Thyroid gland (tissue), 4 donors: ENCODE measurements at regions not wholly inside any gene's neighbourhood (a gene's known extent, or its start where the extent isn't known, plus 50 kb on each side); places are given as distances from the start of the nearest gene placed in this dataset.
"Not testable (repeated sequence)": the region's sequence is repeated elsewhere in the genome, so short reads cannot be mapped to it uniquely, and the experiment has no call there.

Experiments
- DNase-seq, 2 donors: peaks; one replicate each; pipeline ENCODE4 v3.0.0-alpha.2; 2019
- H3K27ac ChIP-seq, 3 donors: fragments of 200-600 bp; sonication (generic); 1 replicate in 2 of 3; 2 replicates in 1 of 3; pipeline ENCODE4 v1.5.1; 2016 to 2019; ENCODE audit warnings: mild to moderate bottlenecking in 1 of 3, moderate library complexity in 1 of 3
- H3K27me3 ChIP-seq: fragments of 200-600 bp; sonication (generic); one replicate; pipeline ENCODE4 v1.5.1; 2019
- H3K36me3 ChIP-seq, 2 donors: fragments of 200-600 bp; sonication (generic); one replicate each; pipeline ENCODE4 v1.5.1; 2016 to 2019
- H3K4me1 ChIP-seq, 2 donors: fragments of 200-600 bp; sonication (generic); one replicate each; pipeline ENCODE4 v1.5.1; 2017 to 2019
- H3K4me3 ChIP-seq, 3 donors: fragments of 200-600 bp; sonication (generic); replicated peaks in 1 of 3; 1 replicate in 2 of 3; 2 replicates in 1 of 3; pipeline ENCODE4 v1.5.1; 2016; ENCODE audit warnings: mild to moderate bottlenecking in 1 of 3
- H3K9me3 ChIP-seq: fragments of 200-600 bp; sonication (generic); one replicate; pipeline ENCODE4 v1.5.1; 2017
- POLR2A ChIP-seq, 2 donors: fragments of 450-650 bp; IDR thresholded peaks; one replicate each; pipeline ENCODE4 v1.6.1; 2017; ENCODE audit warnings: antibody characterized with exemption in 2 of 2, mild to moderate bottlenecking in 2 of 2, moderate library complexity in 1 of 2
- WGBS, 2 donors: methylation state at CpG; one replicate each; pipeline ENCODE4 v1.1.5; 2017; 5-methylcytosine and 5-hydroxymethylcytosine counted together
- intact Hi-C: fragments of 100-400 bp; cut with DNase I; formaldehyde crosslinking; loops from one replicate; pipeline ENCODE4 v1.15.1; 2023
- TF ChIP-seq, protein P1 (sequence below), 6 experiments: fragments of 200-600 bp in 3 of 6; fragments of 450-650 bp in 3 of 6; sonication (generic) in 3 of 6; IDR thresholded peaks; one replicate each; pipeline ENCODE4 v1.5.1; 2016 to 2019; ENCODE audit warnings: antibody characterized with exemption in 6 of 6, mild to moderate bottlenecking in 2 of 6, inconsistent platforms in 1 of 6, moderate library complexity in 1 of 6

DNA sequence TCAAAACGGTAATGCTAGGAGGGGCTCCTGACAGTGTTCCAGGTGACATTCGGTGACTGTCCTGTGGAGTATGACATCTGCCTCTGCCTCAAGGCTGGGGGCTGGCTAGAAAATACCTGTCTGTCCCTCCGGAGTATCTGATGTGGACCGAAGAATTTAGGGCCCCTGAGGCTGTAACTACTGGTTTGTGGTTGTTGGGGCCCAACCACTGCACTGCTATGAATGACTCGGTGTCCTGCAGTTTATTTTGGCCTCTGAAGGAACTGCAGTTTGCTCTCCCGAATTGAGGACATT is 198.9 kb upstream of the CAND1 start:
- DNase-seq: no peak
- H3K4me1 ChIP-seq: peaks cover 8 to 10% of the 10 kb centered on the region in 2 donors
- TF ChIP-seq, protein P1, sequence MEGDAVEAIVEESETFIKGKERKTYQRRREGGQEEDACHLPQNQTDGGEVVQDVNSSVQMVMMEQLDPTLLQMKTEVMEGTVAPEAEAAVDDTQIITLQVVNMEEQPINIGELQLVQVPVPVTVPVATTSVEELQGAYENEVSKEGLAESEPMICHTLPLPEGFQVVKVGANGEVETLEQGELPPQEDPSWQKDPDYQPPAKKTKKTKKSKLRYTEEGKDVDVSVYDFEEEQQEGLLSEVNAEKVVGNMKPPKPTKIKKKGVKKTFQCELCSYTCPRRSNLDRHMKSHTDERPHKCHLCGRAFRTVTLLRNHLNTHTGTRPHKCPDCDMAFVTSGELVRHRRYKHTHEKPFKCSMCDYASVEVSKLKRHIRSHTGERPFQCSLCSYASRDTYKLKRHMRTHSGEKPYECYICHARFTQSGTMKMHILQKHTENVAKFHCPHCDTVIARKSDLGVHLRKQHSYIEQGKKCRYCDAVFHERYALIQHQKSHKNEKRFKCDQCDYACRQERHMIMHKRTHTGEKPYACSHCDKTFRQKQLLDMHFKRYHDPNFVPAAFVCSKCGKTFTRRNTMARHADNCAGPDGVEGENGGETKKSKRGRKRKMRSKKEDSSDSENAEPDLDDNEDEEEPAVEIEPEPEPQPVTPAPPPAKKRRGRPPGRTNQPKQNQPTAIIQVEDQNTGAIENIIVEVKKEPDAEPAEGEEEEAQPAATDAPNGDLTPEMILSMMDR (IDR thresholded peaks at IDR 0.05): no peak
- TF ChIP-seq POLR2A (IDR thresholded peaks at IDR 0.05): no peak
- 71 to 80% methylated on average over 6 of the region's 6 CpGs for WGBS, 2 donors
- H3K9me3 ChIP-seq: no peaks in the 10 kb centered on the region
- no peaks in the 10 kb centered on the region for H3K36me3 ChIP-seq
- peak overlapping the region in 1 of 3 donors; percentile 81 for H3K27ac ChIP-seq
- H3K27me3 ChIP-seq: no peaks in the 10 kb centered on the region
- H3K4me3 ChIP-seq: no peak overlapping the region
- intact Hi-C loops: no loop called here

DNA sequence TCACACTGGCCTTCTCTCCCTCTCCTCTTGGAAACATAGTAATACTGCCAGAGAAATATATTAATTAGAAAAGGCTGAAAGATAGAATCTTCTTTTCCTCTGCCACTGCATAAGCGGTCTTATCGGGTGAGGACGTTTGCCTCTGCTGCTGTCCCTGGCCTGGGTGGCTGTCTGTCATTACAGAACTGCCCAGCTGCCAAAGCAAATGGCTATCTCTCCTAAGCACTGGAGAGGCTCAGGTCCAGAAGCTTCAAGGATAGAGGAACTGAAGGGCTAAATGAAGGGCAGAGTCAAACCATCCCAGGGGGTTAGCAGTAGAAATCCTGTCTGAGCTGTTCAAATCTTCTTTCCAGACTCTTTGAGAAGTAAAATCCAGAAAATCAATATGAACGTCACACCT is 198.6 kb upstream of the CAND1 start:
- Histone ChIP-seq H3K4me1 (peaks cover 8 to 10% of the 10 kb centered on the region in 2 donors), H3K36me3 (no peaks in the 10 kb centered on the region), H3K27me3 (no peaks in the 10 kb centered on the region), H3K27ac (peak overlapping the region in 1 of 3 donors; percentile 81), H3K4me3 (no peak overlapping the region), H3K9me3 (no peaks in the 10 kb centered on the region)
- TF ChIP-seq, protein P1 (IDR thresholded peaks at IDR 0.05): no peak
- TF ChIP-seq POLR2A (IDR thresholded peaks at IDR 0.05): no peak
- 73 to 86% methylated on average over 4 of the region's 4 CpGs for WGBS, 2 donors
- no peak for DNase-seq
- intact Hi-C loops: no loop called here

DNA sequence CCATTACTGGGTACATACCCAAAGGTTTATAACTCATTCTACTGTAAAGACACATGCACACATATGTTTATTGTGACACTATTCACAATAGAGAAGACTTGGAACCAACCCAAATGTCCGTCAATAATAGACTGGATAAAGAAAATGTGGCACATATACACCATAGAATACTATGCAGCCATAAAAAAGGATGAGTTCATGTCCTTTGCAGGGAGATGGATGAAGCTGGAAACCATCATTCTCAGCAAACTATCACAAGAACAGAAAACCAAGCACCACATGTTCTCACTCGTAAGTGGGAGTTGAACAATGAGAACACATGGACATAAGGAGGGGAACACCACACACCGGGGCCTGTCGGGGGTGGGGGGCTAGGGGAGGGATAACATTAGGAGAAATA is 196.9 kb upstream of the CAND1 start:
- H3K36me3 ChIP-seq, H3K4me3 ChIP-seq, DNase-seq, H3K27me3 ChIP-seq, H3K27ac ChIP-seq, intact Hi-C loops, H3K4me1 ChIP-seq, H3K9me3 ChIP-seq: not testable (repeated sequence)
- WGBS, 2 donors: 96 to 99% methylated on average over 4 of the region's 4 CpGs

DNA sequence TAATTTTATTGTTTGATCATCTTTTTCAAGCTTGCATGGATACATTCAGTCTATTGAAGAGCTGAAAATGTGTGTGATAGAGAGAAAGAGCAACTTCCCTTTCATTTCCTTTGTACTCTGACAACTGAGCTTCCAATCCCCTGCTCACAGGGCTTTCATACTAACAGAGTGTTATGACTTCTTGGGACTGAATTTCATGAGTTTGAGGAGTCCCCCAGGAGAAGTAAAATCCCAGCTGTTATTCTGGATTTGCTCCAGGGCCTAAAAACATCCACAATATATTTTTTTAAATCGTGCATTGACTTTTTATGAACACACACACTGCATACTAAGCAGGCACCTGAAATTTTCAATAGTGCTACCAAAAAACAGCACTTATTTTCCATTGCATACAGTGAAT is 195.8 kb upstream of the CAND1 start:
- Histone ChIP-seq H3K36me3 (no peaks in the 10 kb centered on the region), H3K27me3 (no peaks in the 10 kb centered on the region), H3K9me3 (no peaks in the 10 kb centered on the region), H3K4me3 (no peak overlapping the region), H3K27ac (no peak overlapping the region), H3K4me1 (peaks cover 0 to 1% of the 10 kb centered on the region in 2 donors)
- TF ChIP-seq POLR2A (IDR thresholded peaks at IDR 0.05): no peak
- TF ChIP-seq, protein P1 (IDR thresholded peaks at IDR 0.05): no peak
- WGBS, 2 donors: 64 to 67% methylated on average over 1 of the region's 1 CpG
- intact Hi-C loops: no loop called here
- no peak for DNase-seq

DNA sequence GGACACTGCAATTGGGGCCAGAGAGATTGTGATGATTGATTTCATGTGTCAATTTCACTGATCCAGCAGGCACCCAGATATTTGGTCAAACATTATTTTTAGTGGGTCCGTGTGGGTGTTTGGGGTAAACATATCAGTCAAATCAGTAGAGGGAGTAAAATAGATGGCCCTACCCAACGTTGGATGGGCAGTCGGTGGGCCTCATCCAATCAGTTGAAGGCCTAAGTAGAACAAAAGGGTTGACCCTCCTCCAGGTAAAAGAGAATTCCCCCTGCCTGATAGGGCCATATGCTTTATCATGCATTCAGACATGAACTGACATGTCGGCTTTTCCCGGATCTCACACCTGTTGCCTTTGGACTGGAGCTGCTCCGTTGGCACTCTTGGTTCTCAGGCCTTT is 195.1 kb upstream of the CAND1 start:
- no peak for TF ChIP-seq POLR2A (IDR thresholded peaks at IDR 0.05)
- TF ChIP-seq, protein P1 (IDR thresholded peaks at IDR 0.05): no peak
- intact Hi-C loops: no loop called here

DNA sequence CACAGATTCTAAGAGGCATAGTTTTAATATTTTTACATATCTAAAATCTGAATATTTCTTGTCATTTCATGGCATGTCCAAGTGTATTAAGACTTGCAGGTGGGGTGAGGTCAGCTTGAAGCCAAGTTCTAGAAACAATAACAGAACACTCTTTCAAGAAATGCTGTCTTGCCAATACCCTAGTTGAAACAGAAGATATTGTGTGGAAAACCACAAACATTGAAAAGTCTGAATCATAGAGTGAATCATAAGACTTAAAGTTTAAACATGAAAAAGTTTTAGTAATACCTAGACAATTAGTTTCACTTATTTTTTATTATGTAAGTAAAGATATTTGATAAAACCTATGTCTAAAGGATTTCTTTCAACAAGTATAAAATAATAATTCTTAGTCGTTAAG is 191.5 kb upstream of the CAND1 start:
- no peaks in the 10 kb centered on the region for H3K4me1 ChIP-seq
- no peaks in the 10 kb centered on the region for H3K9me3 ChIP-seq
- no peaks in the 10 kb centered on the region for H3K36me3 ChIP-seq
- 90 to 92% methylated on average over 1 of the region's 1 CpG for WGBS, 2 donors
- no peak for DNase-seq
- H3K27ac ChIP-seq: no peak overlapping the region
- TF ChIP-seq, protein P1 (IDR thresholded peaks at IDR 0.05): no peak
- no peak for TF ChIP-seq POLR2A (IDR thresholded peaks at IDR 0.05)
- intact Hi-C loops: no loop called here
- no peak overlapping the region for H3K4me3 ChIP-seq
- H3K27me3 ChIP-seq: no peaks in the 10 kb centered on the region

More for the DNA sequence above, 195.1 kb upstream of the CAND1 start:
- no peak overlapping the region for H3K27ac ChIP-seq
- H3K27me3 ChIP-seq: no peaks in the 10 kb centered on the region
- no peaks in the 10 kb centered on the region for H3K9me3 ChIP-seq
- H3K4me3 ChIP-seq: no peak overlapping the region
- H3K36me3 ChIP-seq: no peaks in the 10 kb centered on the region
- no peak for DNase-seq
- no peaks in the 10 kb centered on the region for H3K4me1 ChIP-seq
- 94 to 95% methylated on average over 6 of the region's 6 CpGs for WGBS, 2 donors
